AG09309 (cell line): ENCODE measurements at regions not wholly inside any gene's neighbourhood (a gene's known extent, or its start where the extent isn't known, plus 50 kb on each side); places are given as distances from the start of the nearest gene placed in this dataset.

ENCODE experiments used
- DNase-seq: peaks from one replicate; pipeline ENCODE4 v3.0.0-alpha.2; 2010; ENCODE audit warnings: low read depth
- H3K4me3 ChIP-seq: 2 replicates; pipeline ENCODE4 v1.5.1; 2011; ENCODE audit warnings: mild to moderate bottlenecking, low read depth, low read length, moderate library complexity; ENCODE audit not compliant: control insufficient read depth
- CTCF ChIP-seq: IDR thresholded peaks from 2 replicates; pipeline ENCODE4 v1.5.1; 2011; ENCODE audit warnings: mild to moderate bottlenecking, low read depth, low read length, inconsistent platforms; ENCODE audit not compliant: insufficient read depth, control insufficient read depth; ENCODE audit errors: missing control alignments

- no peak overlapping the region for H3K4me3 ChIP-seq
- peak; percentile 64 for TF ChIP-seq CTCF
- DNase-seq: no peak
Measured at GRCh38 chr2:152861349-152861942, 143.0 kb downstream of the ARL6IP6 start.

- DNase-seq: no peak
- H3K4me3 ChIP-seq: no peak overlapping the region
- TF ChIP-seq CTCF: no peak
Measured at GRCh38 chr2:152858594-152859265, 140.3 kb downstream of the ARL6IP6 start.

- no peak for DNase-seq
- H3K4me3 ChIP-seq: no peak overlapping the region
- no peak for TF ChIP-seq CTCF
Measured at GRCh38 chr2:152846697-152847470, 128.5 kb downstream of the ARL6IP6 start.

GRCh38 chr2:152835674-152836073 lies 117.3 kb downstream of the ARL6IP6 start:
- H3K4me3 ChIP-seq: no peak overlapping the region
- DNase-seq: no peak
- TF ChIP-seq CTCF: no peak

GRCh38 chr2:152827944-152828343 lies 109.5 kb downstream of the ARL6IP6 start:
- TF ChIP-seq CTCF: no peak
- DNase-seq: no peak
- no peak overlapping the region for H3K4me3 ChIP-seq

- H3K4me3 ChIP-seq: no peak overlapping the region
- no peak for DNase-seq
- TF ChIP-seq CTCF: no peak
Measured at GRCh38 chr2:152826581-152827279, 108.3 kb downstream of the ARL6IP6 start.
